ENCODE measurements at regions not wholly inside any gene's neighbourhood (a gene's known extent, or its start where the extent isn't known, plus 50 kb on each side); places are given as distances from the start of the nearest gene placed in this dataset.

DNA sequence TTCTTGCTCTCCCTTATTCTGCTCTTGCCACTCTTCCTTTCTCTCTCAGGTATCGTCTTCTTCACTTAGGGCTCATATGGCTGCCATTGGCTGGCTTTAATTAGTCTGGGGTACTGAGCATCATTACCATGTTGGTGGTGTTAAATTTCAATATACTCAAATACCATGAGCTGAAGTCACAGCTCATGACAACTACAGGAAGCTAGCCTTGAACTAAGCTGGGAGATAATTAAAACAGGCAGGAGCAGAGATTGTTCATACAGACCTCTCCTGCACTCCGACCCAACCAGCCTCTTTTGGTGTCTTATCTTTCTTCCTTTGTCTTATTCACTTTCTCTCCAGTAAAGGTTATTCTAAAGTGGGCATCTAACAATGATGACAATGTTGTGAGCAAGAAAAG, 130.9 kb upstream of the BLID start:
- TF ChIP-seq, protein P1, sequence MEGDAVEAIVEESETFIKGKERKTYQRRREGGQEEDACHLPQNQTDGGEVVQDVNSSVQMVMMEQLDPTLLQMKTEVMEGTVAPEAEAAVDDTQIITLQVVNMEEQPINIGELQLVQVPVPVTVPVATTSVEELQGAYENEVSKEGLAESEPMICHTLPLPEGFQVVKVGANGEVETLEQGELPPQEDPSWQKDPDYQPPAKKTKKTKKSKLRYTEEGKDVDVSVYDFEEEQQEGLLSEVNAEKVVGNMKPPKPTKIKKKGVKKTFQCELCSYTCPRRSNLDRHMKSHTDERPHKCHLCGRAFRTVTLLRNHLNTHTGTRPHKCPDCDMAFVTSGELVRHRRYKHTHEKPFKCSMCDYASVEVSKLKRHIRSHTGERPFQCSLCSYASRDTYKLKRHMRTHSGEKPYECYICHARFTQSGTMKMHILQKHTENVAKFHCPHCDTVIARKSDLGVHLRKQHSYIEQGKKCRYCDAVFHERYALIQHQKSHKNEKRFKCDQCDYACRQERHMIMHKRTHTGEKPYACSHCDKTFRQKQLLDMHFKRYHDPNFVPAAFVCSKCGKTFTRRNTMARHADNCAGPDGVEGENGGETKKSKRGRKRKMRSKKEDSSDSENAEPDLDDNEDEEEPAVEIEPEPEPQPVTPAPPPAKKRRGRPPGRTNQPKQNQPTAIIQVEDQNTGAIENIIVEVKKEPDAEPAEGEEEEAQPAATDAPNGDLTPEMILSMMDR (IDR thresholded peaks at IDR 0.05) = no peak
- no peak for TF ChIP-seq POLR2A (IDR thresholded peaks at IDR 0.05)

All from ovary (tissue), 3 donors.